NB4 (cell line): ENCODE measurements at regions not wholly inside any gene's neighbourhood (a gene's known extent, or its start where the extent isn't known, plus 50 kb on each side); places are given as distances from the start of the nearest gene placed in this dataset.

Source experiments
- DNase-seq: peaks from one replicate; pipeline ENCODE4 v3.0.0; 2010; ENCODE audit warnings: low read depth
- H3K4me3 ChIP-seq: one replicate; pipeline ENCODE4 v1.5.1; 2011; ENCODE audit warnings: mild to moderate bottlenecking, low read depth, low read length, moderate library complexity
- MYC ChIP-seq: IDR thresholded peaks from 2 replicates; pipeline ENCODE4 v1.6.1; 2011; ENCODE audit warnings: low read depth, low read length
- POLR2A ChIP-seq: IDR thresholded peaks from 2 replicates; pipeline ENCODE4 v1.6.1; 2011; ENCODE audit warnings: mild to moderate bottlenecking; ENCODE audit not compliant: insufficient read length; ENCODE audit errors: extremely low read depth
- TF ChIP-seq, protein P1 (sequence below): IDR thresholded peaks from one replicate; pipeline ENCODE4 v1.5.1; 2012; ENCODE audit warnings: low read depth, low read length
- TF ChIP-seq, protein P2 (sequence below): IDR thresholded peaks from 2 replicates; pipeline ENCODE4 v1.6.1; 2011; ENCODE audit warnings: low read depth, low read length

DNA sequence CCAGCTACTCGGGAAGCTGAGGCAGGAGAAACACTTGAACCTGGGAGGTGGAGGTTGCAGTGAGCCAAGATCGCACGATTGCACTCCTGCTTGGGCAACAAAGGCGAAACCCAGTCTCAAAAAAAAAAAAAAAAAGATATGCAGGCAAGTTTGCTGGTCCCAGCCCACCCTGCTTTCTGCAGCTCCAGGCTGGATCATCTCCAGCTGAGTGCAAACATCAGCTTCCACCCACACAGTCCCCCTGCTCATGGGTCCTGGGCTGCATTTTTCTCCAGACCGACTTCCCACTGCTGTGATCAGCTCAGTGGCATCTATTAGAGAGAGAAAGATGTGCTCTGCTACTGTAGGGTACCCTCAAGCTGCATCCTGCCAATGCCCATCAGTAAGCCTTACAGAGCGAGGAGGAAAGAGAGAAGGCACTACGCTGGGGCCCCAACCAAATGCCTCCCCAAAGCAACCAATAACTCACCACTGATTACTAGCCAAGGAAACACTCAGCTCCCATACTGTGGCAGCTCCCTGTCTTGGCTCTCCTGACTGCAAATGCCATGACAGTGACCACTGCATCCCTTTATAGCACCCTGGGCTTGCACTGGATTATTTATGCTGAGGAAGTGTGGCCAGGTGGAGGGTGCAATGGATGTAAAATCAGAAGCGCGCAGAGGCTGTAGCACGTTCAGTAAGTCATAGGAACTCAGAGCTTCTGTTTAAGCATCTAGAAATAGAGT, 170.9 kb upstream of the ZNF507 start:
- no peak for DNase-seq
- TF ChIP-seq, protein P1, sequence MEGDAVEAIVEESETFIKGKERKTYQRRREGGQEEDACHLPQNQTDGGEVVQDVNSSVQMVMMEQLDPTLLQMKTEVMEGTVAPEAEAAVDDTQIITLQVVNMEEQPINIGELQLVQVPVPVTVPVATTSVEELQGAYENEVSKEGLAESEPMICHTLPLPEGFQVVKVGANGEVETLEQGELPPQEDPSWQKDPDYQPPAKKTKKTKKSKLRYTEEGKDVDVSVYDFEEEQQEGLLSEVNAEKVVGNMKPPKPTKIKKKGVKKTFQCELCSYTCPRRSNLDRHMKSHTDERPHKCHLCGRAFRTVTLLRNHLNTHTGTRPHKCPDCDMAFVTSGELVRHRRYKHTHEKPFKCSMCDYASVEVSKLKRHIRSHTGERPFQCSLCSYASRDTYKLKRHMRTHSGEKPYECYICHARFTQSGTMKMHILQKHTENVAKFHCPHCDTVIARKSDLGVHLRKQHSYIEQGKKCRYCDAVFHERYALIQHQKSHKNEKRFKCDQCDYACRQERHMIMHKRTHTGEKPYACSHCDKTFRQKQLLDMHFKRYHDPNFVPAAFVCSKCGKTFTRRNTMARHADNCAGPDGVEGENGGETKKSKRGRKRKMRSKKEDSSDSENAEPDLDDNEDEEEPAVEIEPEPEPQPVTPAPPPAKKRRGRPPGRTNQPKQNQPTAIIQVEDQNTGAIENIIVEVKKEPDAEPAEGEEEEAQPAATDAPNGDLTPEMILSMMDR, result no peak
- TF ChIP-seq, protein P2, sequence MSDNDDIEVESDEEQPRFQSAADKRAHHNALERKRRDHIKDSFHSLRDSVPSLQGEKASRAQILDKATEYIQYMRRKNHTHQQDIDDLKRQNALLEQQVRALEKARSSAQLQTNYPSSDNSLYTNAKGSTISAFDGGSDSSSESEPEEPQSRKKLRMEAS, result no peak
- TF ChIP-seq MYC (no peak), POLR2A (no peak)
- no peak overlapping the region for H3K4me3 ChIP-seq

DNA sequence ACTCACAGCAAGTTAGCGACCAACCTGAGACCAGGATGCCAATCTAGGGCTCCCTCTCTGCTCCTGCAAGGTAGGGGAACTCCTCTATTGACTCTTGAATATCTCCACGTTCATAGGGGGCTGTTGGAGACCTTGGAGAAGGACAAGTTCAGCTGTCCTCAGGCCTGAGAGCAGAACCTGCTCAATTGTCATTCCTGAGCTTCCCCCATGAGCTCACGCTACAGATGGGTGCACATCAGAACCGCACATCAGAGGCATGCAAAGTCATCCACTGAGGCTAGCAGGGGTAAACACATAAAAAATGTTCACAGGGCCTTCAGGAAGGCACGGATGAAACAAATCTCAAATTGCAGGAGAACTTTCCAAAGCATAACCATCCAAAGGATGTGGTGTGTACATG, 168.8 kb upstream of the ZNF507 start:
- DNase-seq, result no peak
- TF ChIP-seq, protein P1, result no peak
- TF ChIP-seq POLR2A (no peak), MYC (no peak)
- TF ChIP-seq, protein P2, result no peak
- no peak overlapping the region for H3K4me3 ChIP-seq

DNA sequence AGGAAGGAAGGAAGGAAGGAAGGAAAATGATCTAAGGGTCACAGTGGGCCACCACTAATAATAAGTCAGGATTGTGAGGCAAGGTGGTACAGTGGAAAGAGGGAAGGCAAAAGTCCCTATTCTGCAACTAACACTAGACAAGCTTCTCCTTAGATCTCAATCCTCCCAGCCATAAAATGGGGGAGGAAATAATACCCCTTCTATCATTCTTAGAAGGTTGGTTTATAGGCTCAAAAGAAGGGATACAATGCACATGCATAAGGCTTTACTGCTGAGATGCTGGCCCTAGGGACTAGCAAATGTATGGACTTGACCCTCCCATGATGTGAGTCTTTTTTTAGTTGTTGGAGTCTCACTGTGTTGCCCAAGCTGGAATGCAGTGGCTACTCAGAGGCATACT, 167.7 kb upstream of the ZNF507 start:
- no peak overlapping the region for H3K4me3 ChIP-seq
- TF ChIP-seq POLR2A (no peak), MYC (no peak)
- TF ChIP-seq, protein P2, result no peak
- TF ChIP-seq, protein P1, result no peak
- no peak for DNase-seq

DNA sequence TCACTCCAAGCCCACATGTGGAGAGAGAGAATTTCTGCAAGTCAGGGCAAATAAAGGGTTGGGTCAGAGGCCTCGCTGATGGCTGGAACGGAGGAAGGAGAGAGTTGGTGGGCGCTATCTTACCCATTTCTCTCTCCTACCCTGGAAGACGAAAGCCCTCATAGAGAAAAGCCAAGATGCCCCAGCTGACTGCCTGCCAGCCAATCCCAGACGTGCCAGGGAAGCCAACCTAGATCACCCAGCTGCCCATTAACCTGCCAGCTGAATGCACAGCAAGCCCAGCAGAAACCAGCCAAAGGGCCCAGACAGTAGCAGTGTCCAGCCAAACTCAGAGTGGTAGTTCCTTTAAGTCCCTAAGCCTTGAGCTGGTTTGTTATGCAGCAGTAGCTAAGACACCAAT, 167.0 kb upstream of the ZNF507 start:
- no peak for DNase-seq
- no peak overlapping the region for H3K4me3 ChIP-seq
- TF ChIP-seq, protein P1, result no peak

DNA sequence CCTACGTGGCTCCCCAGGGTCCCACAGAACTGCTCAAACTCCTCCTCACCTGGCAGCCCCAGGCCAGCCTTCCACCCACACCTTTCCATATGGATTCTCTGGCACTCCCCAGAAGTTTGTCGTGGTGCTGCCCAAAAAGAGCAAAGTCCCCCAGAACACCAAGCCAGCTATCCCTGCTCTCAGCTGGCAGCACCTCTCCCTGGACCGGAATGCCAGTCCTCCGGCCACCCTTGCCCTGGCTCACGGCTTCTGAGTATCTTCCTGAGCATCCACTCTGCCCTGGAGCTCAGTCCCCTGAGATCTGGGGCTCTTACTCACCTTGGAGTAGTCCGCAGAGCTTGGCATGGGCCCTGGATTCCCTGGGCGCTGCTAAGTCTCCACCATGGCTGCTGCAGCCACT, 166.5 kb upstream of the ZNF507 start:
- DNase-seq, result no peak
- TF ChIP-seq, protein P2, result no peak
- TF ChIP-seq, protein P1, result no peak
- TF ChIP-seq MYC (no peak), POLR2A (no peak)
- H3K4me3 ChIP-seq, result no peak overlapping the region
